ENCODE measurements at regions not wholly inside any gene's neighbourhood (a gene's known extent, or its start where the extent isn't known, plus 50 kb on each side); places are given as distances from the start of the nearest gene placed in this dataset.

DNA sequence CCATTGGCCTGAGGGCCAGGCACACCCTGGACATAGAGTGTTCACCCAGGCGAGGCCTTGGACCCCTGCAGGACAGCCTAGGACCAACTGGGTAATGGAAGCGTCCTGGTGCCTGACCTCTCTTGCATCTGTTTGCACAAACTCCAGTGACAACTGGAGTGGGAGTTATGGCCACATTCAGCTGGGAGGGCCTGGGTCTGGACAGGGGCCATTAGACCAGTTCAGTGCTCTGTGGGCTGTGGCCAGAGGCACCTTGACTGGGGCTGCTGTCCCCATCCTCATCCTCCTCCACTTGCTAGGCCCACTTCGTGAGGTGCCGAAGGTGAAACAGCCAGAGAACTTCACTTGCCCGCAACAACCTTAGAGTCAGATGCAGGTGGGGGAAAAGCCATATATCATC lies 372.7 kb upstream of the IRX1 start:
- TF ChIP-seq, protein P1, sequence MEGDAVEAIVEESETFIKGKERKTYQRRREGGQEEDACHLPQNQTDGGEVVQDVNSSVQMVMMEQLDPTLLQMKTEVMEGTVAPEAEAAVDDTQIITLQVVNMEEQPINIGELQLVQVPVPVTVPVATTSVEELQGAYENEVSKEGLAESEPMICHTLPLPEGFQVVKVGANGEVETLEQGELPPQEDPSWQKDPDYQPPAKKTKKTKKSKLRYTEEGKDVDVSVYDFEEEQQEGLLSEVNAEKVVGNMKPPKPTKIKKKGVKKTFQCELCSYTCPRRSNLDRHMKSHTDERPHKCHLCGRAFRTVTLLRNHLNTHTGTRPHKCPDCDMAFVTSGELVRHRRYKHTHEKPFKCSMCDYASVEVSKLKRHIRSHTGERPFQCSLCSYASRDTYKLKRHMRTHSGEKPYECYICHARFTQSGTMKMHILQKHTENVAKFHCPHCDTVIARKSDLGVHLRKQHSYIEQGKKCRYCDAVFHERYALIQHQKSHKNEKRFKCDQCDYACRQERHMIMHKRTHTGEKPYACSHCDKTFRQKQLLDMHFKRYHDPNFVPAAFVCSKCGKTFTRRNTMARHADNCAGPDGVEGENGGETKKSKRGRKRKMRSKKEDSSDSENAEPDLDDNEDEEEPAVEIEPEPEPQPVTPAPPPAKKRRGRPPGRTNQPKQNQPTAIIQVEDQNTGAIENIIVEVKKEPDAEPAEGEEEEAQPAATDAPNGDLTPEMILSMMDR (IDR thresholded peaks at IDR 0.05; ENCODE audit: borderline replicate concordance, extremely low read depth, low read length, poor library complexity, severe bottlenecking), result no peak
- no peak for TF ChIP-seq EZH2 (IDR thresholded peaks at IDR 0.05; ENCODE audit: borderline replicate concordance, low read depth, low read length, severe bottlenecking)

All from DND-41 (cell line).